GM23338 (cell line): ENCODE measurements at regions not wholly inside any gene's neighbourhood (a gene's known extent, or its start where the extent isn't known, plus 50 kb on each side); places are given as distances from the start of the nearest gene placed in this dataset.

ENCODE experiments used
- ATAC-seq: fragments of 200-7000 bp; cut with Tn5 transposase; 3 replicates; pipeline ENCODE4 v1.9.1; 2020
- DNase-seq: peaks from one replicate; pipeline ENCODE4 v3.0.0-alpha.2; 2015; ENCODE audit warnings: low spot score
- H2AFZ ChIP-seq: fragments of 200-600 bp; sonication (generic); 2 replicates; pipeline ENCODE4 v1.8.0; 2016; ENCODE audit warnings: antibody characterized with exemption, mild to moderate bottlenecking, moderate library complexity
- H3F3A ChIP-seq: fragments of 200-600 bp; sonication (generic); replicated peaks from 2 replicates; pipeline ENCODE4 v1.8.0; 2017; ENCODE audit warnings: antibody characterized with exemption, mixed run types, low read depth
- H3K27ac ChIP-seq: fragments of 200-600 bp; sonication (generic); 2 replicates; pipeline ENCODE4 v1.6.1; 2016; ENCODE audit warnings: low read depth
- H3K27me3 ChIP-seq: fragments of 200-600 bp; sonication (generic); 2 replicates; pipeline ENCODE4 v1.8.0; 2016; ENCODE audit warnings: mild to moderate bottlenecking, mixed run types, moderate library complexity; ENCODE audit not compliant: insufficient read depth
- H3K36me3 ChIP-seq: fragments of 200-600 bp; sonication (generic); 2 replicates; pipeline ENCODE4 v1.8.0; 2016; ENCODE audit warnings: mild to moderate bottlenecking; ENCODE audit not compliant: insufficient read depth
- H3K4me1 ChIP-seq: fragments of 200-600 bp; sonication (generic); 2 replicates; pipeline ENCODE4 v1.8.0; 2016; ENCODE audit warnings: mild to moderate bottlenecking, moderate library complexity; ENCODE audit not compliant: insufficient read depth
- H3K4me2 ChIP-seq: fragments of 200-600 bp; sonication (generic); 2 replicates; pipeline ENCODE4 v1.7.1; 2017; ENCODE audit warnings: mixed run types
- H3K4me3 ChIP-seq: fragments of 200-600 bp; sonication (generic); 2 replicates; pipeline ENCODE4 v1.6.1; 2016; ENCODE audit warnings: mixed run types
- H3K79me2 ChIP-seq: fragments of 200-600 bp; sonication (generic); replicated peaks from 2 replicates; pipeline ENCODE4 v1.8.0; 2017; ENCODE audit warnings: mild to moderate bottlenecking; ENCODE audit not compliant: insufficient read depth
- H3K9me2 ChIP-seq: fragments of 200-600 bp; sonication (generic); 2 replicates; pipeline ENCODE4 v1.8.0; 2017; ENCODE audit not compliant: insufficient read depth
- H4K20me1 ChIP-seq: fragments of 200-600 bp; sonication (generic); replicated peaks from 2 replicates; pipeline ENCODE4 v1.8.0; 2017; ENCODE audit warnings: mild to moderate bottlenecking; ENCODE audit not compliant: insufficient read depth
- H3K27ac Mint-ChIP-seq: 2 replicates; pipeline ENCODE4 v1.8.0; 2020; ENCODE audit warnings: inconsistent platforms, mild to moderate bottlenecking, moderate library complexity, mixed read lengths
- H3K27me3 Mint-ChIP-seq: 3 replicates; pipeline ENCODE4 v1.8.0; 2022; ENCODE audit warnings: low read depth, mild to moderate bottlenecking, moderate library complexity, mixed read lengths, inconsistent platforms; ENCODE audit not compliant: insufficient read depth, poor library complexity
- H3K36me3 Mint-ChIP-seq: 3 replicates; pipeline ENCODE4 v1.8.0; 2021; ENCODE audit warnings: low read depth, mild to moderate bottlenecking, inconsistent platforms, moderate library complexity, mixed read lengths
- H3K4me1 Mint-ChIP-seq: 3 replicates; pipeline ENCODE4 v1.8.0; 2020; ENCODE audit warnings: mild to moderate bottlenecking, inconsistent platforms, mixed read lengths
- H3K4me3 Mint-ChIP-seq: 3 replicates; pipeline ENCODE4 v1.8.0; 2021; ENCODE audit warnings: moderate library complexity, mild to moderate bottlenecking, inconsistent platforms, mixed read lengths
- H3K9me3 Mint-ChIP-seq: 3 replicates; pipeline ENCODE4 v1.8.0; 2020; ENCODE audit warnings: moderate library complexity, mild to moderate bottlenecking, inconsistent platforms, mixed read lengths
- ETS1 ChIP-seq: IDR thresholded peaks from 2 replicates; pipeline ENCODE4 v1.6.1; 2016; ENCODE audit warnings: antibody characterized with exemption
- EZH2 ChIP-seq: fragments of 200-600 bp; sonication (generic); IDR thresholded peaks from one replicate; pipeline ENCODE4 v1.8.0; 2017; ENCODE audit warnings: antibody characterized with exemption, mild to moderate bottlenecking, low read depth; ENCODE audit not compliant: unreplicated experiment
- EZH2phosphoT487 ChIP-seq: fragments of 200-600 bp; sonication (generic); IDR thresholded peaks from one replicate; pipeline ENCODE4 v1.8.1; 2018; ENCODE audit warnings: antibody characterized with exemption; ENCODE audit not compliant: unreplicated experiment
- JUNB ChIP-seq: IDR thresholded peaks from one replicate; pipeline ENCODE4 v1.6.1; 2016; ENCODE audit warnings: antibody characterized with exemption; ENCODE audit not compliant: unreplicated experiment
- NANOG ChIP-seq: IDR thresholded peaks from 2 replicates; pipeline ENCODE4 v1.6.1; 2016; ENCODE audit warnings: antibody characterized with exemption, borderline replicate concordance
- STAT1 ChIP-seq: IDR thresholded peaks from one replicate; pipeline ENCODE4 v1.6.1; 2016; ENCODE audit warnings: antibody characterized with exemption; ENCODE audit not compliant: unreplicated experiment
- ZNF114 ChIP-seq: fragments of 250-450 bp; sonication (Bioruptor Pico); IDR thresholded peaks from 2 replicates; pipeline ENCODE4 v1.5.0; 2020; ENCODE audit warnings: mild to moderate bottlenecking, moderate library complexity
- ZNF331 ChIP-seq: fragments of 250-450 bp; sonication (Bioruptor Pico); IDR thresholded peaks from 2 replicates; pipeline ENCODE4 v1.5.0; 2020; ENCODE audit warnings: low read depth, mild to moderate bottlenecking, moderate library complexity
- ZNF462 ChIP-seq: fragments of 250-450 bp; sonication (Bioruptor Pico); IDR thresholded peaks from 2 replicates; pipeline ENCODE4 v1.5.0; 2020; ENCODE audit warnings: mild to moderate bottlenecking, moderate library complexity
- TF ChIP-seq, protein P1 (sequence below): IDR thresholded peaks from one replicate; pipeline ENCODE4 v1.6.1; 2018; ENCODE audit warnings: antibody characterized with exemption; ENCODE audit not compliant: unreplicated experiment

- no peak for TF ChIP-seq EZH2
- no peak for TF ChIP-seq EZH2phosphoT487
- TF ChIP-seq, protein P1, sequence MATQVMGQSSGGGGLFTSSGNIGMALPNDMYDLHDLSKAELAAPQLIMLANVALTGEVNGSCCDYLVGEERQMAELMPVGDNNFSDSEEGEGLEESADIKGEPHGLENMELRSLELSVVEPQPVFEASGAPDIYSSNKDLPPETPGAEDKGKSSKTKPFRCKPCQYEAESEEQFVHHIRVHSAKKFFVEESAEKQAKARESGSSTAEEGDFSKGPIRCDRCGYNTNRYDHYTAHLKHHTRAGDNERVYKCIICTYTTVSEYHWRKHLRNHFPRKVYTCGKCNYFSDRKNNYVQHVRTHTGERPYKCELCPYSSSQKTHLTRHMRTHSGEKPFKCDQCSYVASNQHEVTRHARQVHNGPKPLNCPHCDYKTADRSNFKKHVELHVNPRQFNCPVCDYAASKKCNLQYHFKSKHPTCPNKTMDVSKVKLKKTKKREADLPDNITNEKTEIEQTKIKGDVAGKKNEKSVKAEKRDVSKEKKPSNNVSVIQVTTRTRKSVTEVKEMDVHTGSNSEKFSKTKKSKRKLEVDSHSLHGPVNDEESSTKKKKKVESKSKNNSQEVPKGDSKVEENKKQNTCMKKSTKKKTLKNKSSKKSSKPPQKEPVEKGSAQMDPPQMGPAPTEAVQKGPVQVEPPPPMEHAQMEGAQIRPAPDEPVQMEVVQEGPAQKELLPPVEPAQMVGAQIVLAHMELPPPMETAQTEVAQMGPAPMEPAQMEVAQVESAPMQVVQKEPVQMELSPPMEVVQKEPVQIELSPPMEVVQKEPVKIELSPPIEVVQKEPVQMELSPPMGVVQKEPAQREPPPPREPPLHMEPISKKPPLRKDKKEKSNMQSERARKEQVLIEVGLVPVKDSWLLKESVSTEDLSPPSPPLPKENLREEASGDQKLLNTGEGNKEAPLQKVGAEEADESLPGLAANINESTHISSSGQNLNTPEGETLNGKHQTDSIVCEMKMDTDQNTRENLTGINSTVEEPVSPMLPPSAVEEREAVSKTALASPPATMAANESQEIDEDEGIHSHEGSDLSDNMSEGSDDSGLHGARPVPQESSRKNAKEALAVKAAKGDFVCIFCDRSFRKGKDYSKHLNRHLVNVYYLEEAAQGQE: no peak
Observed at GRCh38 chr1:168455764-168456163, 88.0 kb downstream of the XCL2 start (continued).

DNA sequence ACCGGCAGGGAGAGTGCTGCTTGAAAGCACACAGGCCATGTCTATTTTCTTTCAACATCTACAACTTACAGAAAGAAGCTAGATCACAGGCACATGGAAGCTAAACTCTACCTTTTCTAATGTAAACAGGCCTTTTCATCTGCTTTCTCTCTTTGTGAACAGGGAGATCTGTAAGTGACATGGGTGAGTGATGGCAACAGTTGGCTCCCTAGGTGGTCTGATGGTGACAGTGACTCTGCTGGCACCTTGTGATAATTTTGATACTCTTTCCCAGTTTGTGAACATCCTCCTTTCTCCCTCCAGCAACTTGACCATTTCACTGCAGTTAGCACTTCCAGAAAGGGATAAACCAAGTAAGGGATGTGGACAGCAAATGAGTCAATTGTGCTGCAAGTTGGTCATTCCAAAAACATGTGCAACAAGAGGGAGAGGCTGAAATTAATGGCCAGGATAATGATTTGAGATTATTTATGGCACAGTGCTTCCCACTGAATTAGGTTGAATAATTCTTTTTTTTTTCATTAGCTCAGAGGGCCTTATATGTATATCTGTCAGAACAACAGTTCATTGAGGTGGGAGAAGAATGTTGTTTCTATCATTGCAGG lies 89.5 kb downstream of the XCL2 start:
- no peaks in the 10 kb centered on the region; the same call in 1 of the 2 replicates for H3K9me2 ChIP-seq
- H2AFZ ChIP-seq: no peak overlapping the region
- Mint-ChIP-seq H3K9me3 (peaks cover 19% of the 10 kb centered on the region), H3K27ac (no peak overlapping the region), H3K27me3 (peaks cover 2% of the 10 kb centered on the region), H3K4me1 (no peaks in the 10 kb centered on the region), H3K36me3 (peaks cover 11% of the 10 kb centered on the region; the same call in 2 of the 3 replicates), H3K4me3 (no peak overlapping the region)
- no peaks in the 10 kb centered on the region for H4K20me1 ChIP-seq
- no peaks in the 10 kb centered on the region for H3F3A ChIP-seq
- H3K79me2 ChIP-seq: no peaks in the 10 kb centered on the region
- no peak overlapping the region for H3K4me3 ChIP-seq
- DNase-seq: no peak
- no peak overlapping the region for H3K27ac ChIP-seq
- H3K27me3 ChIP-seq: no peaks in the 10 kb centered on the region
- no peaks in the 10 kb centered on the region for H3K36me3 ChIP-seq
- no peaks in the 10 kb centered on the region for H3K4me1 ChIP-seq
- no peak for ATAC-seq
- no peak overlapping the region for H3K4me2 ChIP-seq
- no peak for TF ChIP-seq ETS1
- TF ChIP-seq ZNF462 (CRISPR knock-in tag): no peak
- TF ChIP-seq STAT1: no peak
- no peak for TF ChIP-seq ZNF331 (CRISPR knock-in tag)
- no peak for TF ChIP-seq EZH2phosphoT487
- no peak for TF ChIP-seq NANOG
- TF ChIP-seq JUNB: no peak
- TF ChIP-seq EZH2: no peak
- no peak for TF ChIP-seq ZNF114 (CRISPR knock-in tag)
- TF ChIP-seq, protein P1: no peak
